ENCODE measurements at regions not wholly inside any gene's neighbourhood (a gene's known extent, or its start where the extent isn't known, plus 50 kb on each side); places are given as distances from the start of the nearest gene placed in this dataset.

DNA sequence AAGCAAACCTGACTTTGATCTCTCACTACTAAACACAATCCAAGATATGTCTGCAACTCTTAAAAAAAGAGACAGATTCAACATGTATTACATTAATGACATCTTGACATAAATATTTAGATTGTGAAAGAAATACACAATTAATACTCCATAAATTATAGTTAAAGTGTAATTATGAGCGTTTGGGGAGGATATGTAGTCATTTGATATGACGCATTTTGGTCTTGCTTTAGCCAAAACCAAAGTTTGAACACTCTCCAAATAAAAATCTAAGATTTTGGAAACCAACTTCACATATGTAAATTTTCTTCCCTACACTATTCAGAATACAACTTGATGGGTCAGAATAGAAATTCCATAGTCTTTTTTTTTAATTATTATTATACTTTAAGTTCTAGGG, 1257.6 kb downstream of the SLC16A7 start:
- no peak for TF ChIP-seq EP300 (IDR thresholded peaks at IDR 0.05)
- TF ChIP-seq, protein P1, sequence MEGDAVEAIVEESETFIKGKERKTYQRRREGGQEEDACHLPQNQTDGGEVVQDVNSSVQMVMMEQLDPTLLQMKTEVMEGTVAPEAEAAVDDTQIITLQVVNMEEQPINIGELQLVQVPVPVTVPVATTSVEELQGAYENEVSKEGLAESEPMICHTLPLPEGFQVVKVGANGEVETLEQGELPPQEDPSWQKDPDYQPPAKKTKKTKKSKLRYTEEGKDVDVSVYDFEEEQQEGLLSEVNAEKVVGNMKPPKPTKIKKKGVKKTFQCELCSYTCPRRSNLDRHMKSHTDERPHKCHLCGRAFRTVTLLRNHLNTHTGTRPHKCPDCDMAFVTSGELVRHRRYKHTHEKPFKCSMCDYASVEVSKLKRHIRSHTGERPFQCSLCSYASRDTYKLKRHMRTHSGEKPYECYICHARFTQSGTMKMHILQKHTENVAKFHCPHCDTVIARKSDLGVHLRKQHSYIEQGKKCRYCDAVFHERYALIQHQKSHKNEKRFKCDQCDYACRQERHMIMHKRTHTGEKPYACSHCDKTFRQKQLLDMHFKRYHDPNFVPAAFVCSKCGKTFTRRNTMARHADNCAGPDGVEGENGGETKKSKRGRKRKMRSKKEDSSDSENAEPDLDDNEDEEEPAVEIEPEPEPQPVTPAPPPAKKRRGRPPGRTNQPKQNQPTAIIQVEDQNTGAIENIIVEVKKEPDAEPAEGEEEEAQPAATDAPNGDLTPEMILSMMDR (IDR thresholded peaks at IDR 0.05): no peak
